Stimulated activated CD4-positive, alpha-beta T cell treated with anti-CD3 and anti-CD28 coated beads, Interleukin-1b, Interleukin-23, amount 100 ng/mL, for 48 hours (primary cell): ENCODE measurements at regions not wholly inside any gene's neighbourhood (a gene's known extent, or its start where the extent isn't known, plus 50 kb on each side); places are given as distances from the start of the nearest gene placed in this dataset.
A peak's percentile ranks its signal among the peaks of the same experiment; 100 is the strongest.

Source experiments
- DNase-seq: peaks from one replicate; pipeline ENCODE4 v3.0.0-alpha.2; 2020

- DNase-seq: no peak
These were observed 429.8 kb upstream of the ARGLU1 start for GRCh38 chr13:106997696-106998095.

GRCh38 chr13:106996867-106997618, 429.1 kb upstream of the ARGLU1 start:
- no peak for DNase-seq

GRCh38 chr13:106990594-106990993, 422.7 kb upstream of the ARGLU1 start:
- DNase-seq: no peak

- no peak for DNase-seq
These were observed 421.9 kb upstream of the ARGLU1 start for GRCh38 chr13:106989876-106990275.

- no peak for DNase-seq
These were observed 419.5 kb upstream of the ARGLU1 start for GRCh38 chr13:106987427-106987785.

GRCh38 chr13:106986687-106987426, 418.9 kb upstream of the ARGLU1 start:
- no peak for DNase-seq

- no peak for DNase-seq
These were observed 418.1 kb upstream of the ARGLU1 start for GRCh38 chr13:106986033-106986484.

GRCh38 chr13:106985481-106985880, 417.5 kb upstream of the ARGLU1 start:
- DNase-seq: no peak

GRCh38 chr13:106981051-106981450, 413.1 kb upstream of the ARGLU1 start:
- no peak for DNase-seq

- no peak for DNase-seq
These were observed 399.5 kb upstream of the ARGLU1 start for GRCh38 chr13:106967391-106967790.

GRCh38 chr13:106963151-106963550, 395.2 kb upstream of the ARGLU1 start:
- DNase-seq: no peak

- DNase-seq: no peak
These were observed 393.7 kb upstream of the ARGLU1 start for GRCh38 chr13:106961651-106962050.

GRCh38 chr13:106961216-106961615, 393.3 kb upstream of the ARGLU1 start:
- no peak for DNase-seq

GRCh38 chr13:106958621-106959048, 390.7 kb upstream of the ARGLU1 start:
- no peak for DNase-seq

GRCh38 chr13:106942563-106942962, 374.6 kb upstream of the ARGLU1 start:
- no peak for DNase-seq

- DNase-seq: no peak
These were observed 373.8 kb upstream of the ARGLU1 start for GRCh38 chr13:106941779-106942178.

GRCh38 chr13:106927421-106927820, 359.5 kb upstream of the ARGLU1 start:
- DNase-seq: no peak

- no peak for DNase-seq
These were observed 354.4 kb upstream of the ARGLU1 start for GRCh38 chr13:106922384-106922783.

GRCh38 chr13:106919638-106920037, 351.7 kb upstream of the ARGLU1 start:
- DNase-seq: no peak

GRCh38 chr13:106919133-106919532, 351.2 kb upstream of the ARGLU1 start:
- DNase-seq: no peak

- no peak for DNase-seq
These were observed 350.6 kb upstream of the ARGLU1 start for GRCh38 chr13:106918557-106918860.

GRCh38 chr13:106917673-106918556, 350.0 kb upstream of the ARGLU1 start:
- peak; percentile 69 for DNase-seq

- no peak for DNase-seq
These were observed 349.2 kb upstream of the ARGLU1 start for GRCh38 chr13:106917024-106917571.
